Dendritic cell treated with granulocyte-macrophage colony-stimulating factor and Interleukin-4, amounts not matched to agents 40 ng/mL and 50 ng/mL, for 4 days (primary cell): ENCODE measurements at regions not wholly inside any gene's neighbourhood (a gene's known extent, or its start where the extent isn't known, plus 50 kb on each side); places are given as distances from the start of the nearest gene placed in this dataset.

Experiments
- H3K27ac Mint-ChIP-seq: one replicate; pipeline ENCODE4 v1.8.0; 2022; ENCODE audit warnings: mild to moderate bottlenecking, mixed read lengths
- H3K27me3 Mint-ChIP-seq: one replicate; pipeline ENCODE4 v1.8.0; 2022; ENCODE audit warnings: mild to moderate bottlenecking, mixed read lengths
- H3K36me3 Mint-ChIP-seq: one replicate; pipeline ENCODE4 v1.8.0; 2022; ENCODE audit warnings: low read depth, mixed read lengths
- H3K4me1 Mint-ChIP-seq: one replicate; pipeline ENCODE4 v1.8.0; 2022; ENCODE audit warnings: low read depth, mixed read lengths
- H3K4me3 Mint-ChIP-seq: one replicate; pipeline ENCODE4 v1.8.0; 2022; ENCODE audit warnings: mild to moderate bottlenecking, moderate library complexity, mixed read lengths
- H3K9me3 Mint-ChIP-seq: one replicate; pipeline ENCODE4 v1.8.0; 2022; ENCODE audit warnings: mixed read lengths
- intact Hi-C: fragments of 100-400 bp; cut with micrococcal nuclease; formaldehyde crosslinking; loops from one replicate; pipeline ENCODE4 v1.15.0; 2022

GRCh38 chr7:431041-431440 is 88.6 kb downstream of the PDGFA start:
- Mint-ChIP-seq H3K4me1 (peaks cover 8% of the 10 kb centered on the region), H3K27ac (no peak overlapping the region), H3K27me3 (peaks cover 6% of the 10 kb centered on the region), H3K9me3 (no peaks in the 10 kb centered on the region), H3K4me3 (no peak overlapping the region), H3K36me3 (no peaks in the 10 kb centered on the region)
- intact Hi-C loops = no loop called here

GRCh38 chr7:431658-432111 is 88.0 kb downstream of the PDGFA start:
- Mint-ChIP-seq H3K9me3 (no peaks in the 10 kb centered on the region), H3K27ac (no peak overlapping the region)
- intact Hi-C loops = no loop called here

DNA sequence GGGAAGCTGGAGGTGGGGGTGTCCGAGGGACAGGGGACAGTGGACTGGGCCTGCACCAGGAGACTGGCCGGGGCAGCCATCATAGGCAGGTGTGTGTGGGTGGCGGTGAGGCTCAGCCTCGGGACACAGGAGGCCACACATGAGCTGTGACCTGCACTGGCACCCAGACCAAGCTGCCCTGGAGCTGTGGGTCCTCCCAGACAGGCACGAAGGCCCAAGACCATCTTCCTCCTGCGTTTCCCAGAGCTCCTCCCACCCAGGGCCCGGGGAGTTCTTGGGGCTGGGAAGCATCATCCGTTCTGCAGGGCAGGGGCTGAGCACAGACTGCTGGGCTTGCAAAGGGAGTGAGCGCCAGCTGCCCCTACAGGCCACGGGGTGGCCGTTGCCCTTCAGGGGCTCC is 87.4 kb downstream of the PDGFA start:
- H3K27ac Mint-ChIP-seq = no peak overlapping the region
- intact Hi-C loops = no loop called here
- H3K36me3 Mint-ChIP-seq = no peaks in the 10 kb centered on the region
- H3K4me3 Mint-ChIP-seq = no peak overlapping the region
- peaks cover 8% of the 10 kb centered on the region for H3K4me1 Mint-ChIP-seq
- H3K27me3 Mint-ChIP-seq = peaks cover 6% of the 10 kb centered on the region
- no peaks in the 10 kb centered on the region for H3K9me3 Mint-ChIP-seq

More at GRCh38 chr7:431658-432111, 88.0 kb downstream of the PDGFA start:
- Mint-ChIP-seq H3K4me3 (no peak overlapping the region), H3K27me3 (peaks cover 6% of the 10 kb centered on the region), H3K4me1 (peaks cover 8% of the 10 kb centered on the region), H3K36me3 (no peaks in the 10 kb centered on the region)

DNA sequence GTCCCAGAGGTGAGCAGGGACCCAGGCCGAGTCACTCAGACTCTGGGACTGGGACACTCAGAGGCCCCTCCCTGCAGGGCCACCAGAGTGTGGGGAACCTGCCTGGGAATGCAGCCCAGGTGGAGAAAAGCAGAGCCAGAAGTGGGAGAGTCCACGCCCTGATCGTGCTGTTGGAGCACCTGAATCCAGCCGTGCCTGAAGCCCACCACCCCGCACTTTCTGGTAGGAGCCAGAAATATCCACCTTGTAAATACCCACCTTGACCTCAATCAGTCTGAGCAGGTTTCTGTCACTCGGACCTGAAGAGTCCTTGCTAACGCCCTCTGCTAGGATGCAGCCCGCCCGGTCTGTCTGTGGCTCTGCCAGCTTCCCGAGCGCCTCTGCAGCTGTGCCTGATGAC is 86.7 kb downstream of the PDGFA start:
- Mint-ChIP-seq H3K4me1 (peaks cover 8% of the 10 kb centered on the region), H3K36me3 (no peaks in the 10 kb centered on the region)
- intact Hi-C loops = no loop called here

DNA sequence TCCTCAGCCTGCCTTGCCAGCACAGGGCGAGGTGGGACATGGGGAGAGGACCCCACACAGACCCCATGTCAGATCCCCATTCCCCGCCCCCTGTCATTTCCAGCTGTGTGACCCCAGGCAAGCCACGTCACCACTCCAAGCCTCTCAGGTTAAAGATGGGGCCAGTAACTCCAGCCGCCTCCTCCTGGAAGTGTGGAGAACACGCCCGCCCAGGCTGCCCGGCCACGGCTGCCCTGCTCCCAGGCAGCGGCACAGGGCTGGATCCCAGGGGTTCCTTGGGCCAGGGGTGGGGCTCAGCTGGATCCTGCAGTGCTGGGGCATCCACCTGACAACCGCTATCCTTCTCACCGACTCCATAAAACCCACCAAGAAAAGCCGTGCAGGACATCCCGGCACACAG is 86.1 kb downstream of the PDGFA start:
- Mint-ChIP-seq H3K4me1 (peaks cover 8% of the 10 kb centered on the region), H3K27me3 (peaks cover 6% of the 10 kb centered on the region), H3K36me3 (no peaks in the 10 kb centered on the region), H3K4me3 (no peak overlapping the region), H3K27ac (no peak overlapping the region), H3K9me3 (no peaks in the 10 kb centered on the region)
- intact Hi-C loops = no loop called here

More for the DNA sequence above, 86.7 kb downstream of the PDGFA start:
- H3K4me3 Mint-ChIP-seq = no peak overlapping the region
- H3K27me3 Mint-ChIP-seq = peaks cover 6% of the 10 kb centered on the region
- no peak overlapping the region for H3K27ac Mint-ChIP-seq
- H3K9me3 Mint-ChIP-seq = no peaks in the 10 kb centered on the region

- peaks cover 8% of the 10 kb centered on the region for H3K27me3 Mint-ChIP-seq
- peak overlapping the region; percentile 65 for H3K27ac Mint-ChIP-seq
- peaks cover 8% of the 10 kb centered on the region for H3K4me1 Mint-ChIP-seq
- no peaks in the 10 kb centered on the region for H3K36me3 Mint-ChIP-seq
- no peaks in the 10 kb centered on the region for H3K9me3 Mint-ChIP-seq
- H3K4me3 Mint-ChIP-seq = peak overlapping the region; percentile 75
- intact Hi-C loops = no loop called here
These were observed 84.6 kb downstream of the PDGFA start for GRCh38 chr7:434891-435629.

DNA sequence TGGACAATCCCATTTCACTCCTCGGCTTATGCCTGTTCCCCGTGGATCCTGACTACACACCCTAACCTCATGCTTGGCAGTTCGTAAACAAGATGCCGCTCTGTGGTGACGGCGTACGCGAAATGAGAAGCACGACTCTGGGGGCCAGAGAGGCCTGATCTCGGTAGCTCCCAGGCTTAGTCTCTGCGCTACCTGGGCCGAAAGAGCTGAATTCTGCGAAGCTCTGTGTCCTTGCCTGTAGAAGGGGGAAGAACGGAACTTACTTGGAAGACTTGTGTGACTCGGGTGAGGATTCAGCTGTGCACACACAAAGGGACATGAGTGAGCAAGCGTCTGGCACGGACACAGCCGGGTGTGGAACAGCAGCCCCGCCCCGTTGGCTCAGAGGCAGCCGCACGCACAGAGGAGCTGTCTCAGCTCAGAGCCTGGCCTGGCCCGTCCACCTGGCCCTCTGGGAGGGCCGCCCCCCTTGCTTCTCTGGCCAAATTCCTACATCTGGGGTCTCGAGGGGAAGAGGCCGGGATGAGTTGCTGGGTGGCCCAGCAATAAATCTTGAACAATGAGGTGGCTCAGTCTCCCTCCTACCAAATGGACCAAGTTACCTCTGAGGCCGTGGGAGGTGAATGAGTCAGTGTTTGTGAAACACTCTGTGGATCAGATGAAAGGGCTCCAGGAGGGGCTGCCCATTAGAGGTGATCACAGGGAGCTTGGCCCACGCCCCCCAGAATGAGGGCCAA is 83.8 kb downstream of the PDGFA start:
- Mint-ChIP-seq H3K27ac (peak overlapping the region; percentile 65), H3K4me1 (peaks cover 8% of the 10 kb centered on the region), H3K36me3 (no peaks in the 10 kb centered on the region), H3K4me3 (peak overlapping the region; percentile 75), H3K9me3 (no peaks in the 10 kb centered on the region), H3K27me3 (peaks cover 8% of the 10 kb centered on the region)
- intact Hi-C loops = no loop called here

GRCh38 chr7:436367-437128 is 83.1 kb downstream of the PDGFA start:
- H3K27me3 Mint-ChIP-seq = peaks cover 8% of the 10 kb centered on the region
- H3K4me3 Mint-ChIP-seq = no peak overlapping the region
- no peaks in the 10 kb centered on the region for H3K36me3 Mint-ChIP-seq
- no peak overlapping the region for H3K27ac Mint-ChIP-seq
- intact Hi-C loops = no loop called here
- no peaks in the 10 kb centered on the region for H3K9me3 Mint-ChIP-seq
- peaks cover 8% of the 10 kb centered on the region for H3K4me1 Mint-ChIP-seq

DNA sequence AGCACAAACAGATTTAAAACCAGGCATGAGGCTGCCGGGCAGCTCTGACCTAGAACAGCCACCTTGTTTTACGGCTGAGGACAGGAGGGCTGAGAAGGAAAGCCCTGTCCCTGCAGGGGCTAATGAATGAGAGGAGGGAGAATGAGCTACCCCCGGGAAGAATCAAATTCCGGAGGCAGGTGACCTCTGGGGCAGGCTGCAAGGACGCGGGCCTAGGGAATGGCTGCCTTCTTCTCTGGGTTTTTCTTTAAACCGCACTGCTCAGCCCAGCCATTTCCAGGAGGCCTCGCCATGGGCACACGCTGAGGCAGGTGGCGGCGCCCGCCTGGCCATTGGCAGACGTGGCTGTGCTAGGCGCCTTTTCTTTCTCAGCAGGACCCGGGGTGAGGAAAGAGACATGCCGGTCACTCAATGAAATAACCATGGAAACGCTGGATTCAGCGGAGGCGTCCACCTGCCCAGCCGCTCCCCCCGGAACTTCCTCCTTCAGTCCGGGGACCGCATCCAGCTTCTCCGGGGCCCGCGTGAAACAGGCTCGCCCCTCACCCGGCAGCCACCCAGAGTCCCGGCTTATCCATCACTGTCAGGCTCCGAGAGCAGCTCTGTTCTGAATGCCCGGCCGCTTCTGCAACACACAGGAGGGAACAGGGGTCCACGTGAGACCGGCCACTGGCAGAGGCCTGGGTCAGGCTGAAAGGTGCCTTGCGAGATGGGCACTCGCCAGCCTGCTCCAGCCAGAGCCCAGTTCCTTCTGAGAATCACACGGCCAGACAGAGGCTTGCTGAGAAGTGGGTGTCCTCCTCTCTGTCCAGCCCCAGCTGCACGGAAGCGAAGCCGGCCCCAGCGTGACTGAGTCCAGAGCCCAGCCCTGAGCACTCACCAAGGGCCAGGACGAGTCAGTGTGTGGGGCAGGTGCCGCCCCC is 82.1 kb downstream of the PDGFA start:
- Mint-ChIP-seq H3K27me3 (peaks cover 8% of the 10 kb centered on the region), H3K36me3 (no peaks in the 10 kb centered on the region), H3K4me1 (peaks cover 8% of the 10 kb centered on the region), H3K4me3 (no peak overlapping the region), H3K9me3 (no peaks in the 10 kb centered on the region), H3K27ac (no peak overlapping the region)
- intact Hi-C loops = no loop called here

- no peak overlapping the region for H3K27ac Mint-ChIP-seq
- H3K36me3 Mint-ChIP-seq = no peaks in the 10 kb centered on the region
- peaks cover 8% of the 10 kb centered on the region for H3K4me1 Mint-ChIP-seq
- H3K27me3 Mint-ChIP-seq = peaks cover 8% of the 10 kb centered on the region
- no peaks in the 10 kb centered on the region for H3K9me3 Mint-ChIP-seq
- no peak overlapping the region for H3K4me3 Mint-ChIP-seq
- intact Hi-C loops = no loop called here
These were observed 81.3 kb downstream of the PDGFA start for GRCh38 chr7:438361-438760.

- no peaks in the 10 kb centered on the region for H3K9me3 Mint-ChIP-seq
- H3K27me3 Mint-ChIP-seq = peaks cover 8% of the 10 kb centered on the region
These were observed 80.7 kb downstream of the PDGFA start for GRCh38 chr7:438916-439315.

DNA sequence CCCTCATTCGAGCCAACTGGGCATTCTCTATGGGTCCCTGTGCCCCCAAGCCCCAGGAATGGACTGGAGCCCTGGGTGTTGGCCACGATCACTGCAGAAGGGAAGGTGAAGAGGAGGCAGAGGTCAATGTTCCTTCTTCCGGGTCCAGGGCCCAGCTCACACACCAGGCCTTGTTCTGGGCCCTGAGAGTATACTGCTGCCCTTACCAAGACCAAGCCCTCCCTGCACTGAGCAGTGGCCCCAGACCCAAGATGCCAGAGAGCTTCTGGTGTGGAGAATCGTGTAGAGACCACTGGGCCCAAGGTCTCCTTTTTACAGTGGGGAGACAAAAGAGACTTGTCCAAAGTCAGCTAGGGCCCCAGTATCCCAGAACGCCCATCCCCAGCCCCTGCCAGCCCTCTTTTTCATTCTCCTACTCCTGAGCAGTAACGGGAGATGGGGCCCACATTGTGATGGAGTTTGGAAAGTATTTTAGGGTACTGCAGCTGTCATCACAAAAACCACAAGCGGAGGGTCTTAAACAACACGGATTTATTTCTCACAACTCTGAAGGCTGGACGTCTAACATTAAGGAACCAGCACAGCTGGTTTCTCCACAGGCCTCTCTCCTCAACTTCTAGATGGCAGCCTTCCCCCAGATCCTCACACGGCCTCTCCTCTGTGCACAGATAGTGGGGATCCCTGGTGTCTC is 79.4 kb downstream of the PDGFA start:
- H3K4me3 Mint-ChIP-seq = no peak overlapping the region
- intact Hi-C loops = no loop called here
- H3K27me3 Mint-ChIP-seq = peaks cover 3% of the 10 kb centered on the region
- H3K36me3 Mint-ChIP-seq = no peaks in the 10 kb centered on the region
- no peak overlapping the region for H3K27ac Mint-ChIP-seq
- no peaks in the 10 kb centered on the region for H3K9me3 Mint-ChIP-seq
- peaks cover 6% of the 10 kb centered on the region for H3K4me1 Mint-ChIP-seq

More at GRCh38 chr7:438916-439315, 80.7 kb downstream of the PDGFA start:
- peaks cover 8% of the 10 kb centered on the region for H3K4me1 Mint-ChIP-seq
- H3K4me3 Mint-ChIP-seq = no peak overlapping the region
- no peaks in the 10 kb centered on the region for H3K36me3 Mint-ChIP-seq
- H3K27ac Mint-ChIP-seq = no peak overlapping the region
- intact Hi-C loops = no loop called here
